ENCODE measurements at regions not wholly inside any gene's neighbourhood (a gene's known extent, or its start where the extent isn't known, plus 50 kb on each side); places are given as distances from the start of the nearest gene placed in this dataset.

GRCh38 chr5:143878430-143878829 lies 66.5 kb downstream of the HMHB1 start:
- no peak for DNase-seq (ENCODE audit: extremely low spot score, unreplicated experiment)
- Mint-ChIP-seq H3K27me3 (no peaks in the 10 kb centered on the region), H3K27ac (no peak overlapping the region), H3K36me3 (no peaks in the 10 kb centered on the region), H3K9me3 (no peaks in the 10 kb centered on the region), H3K4me3 (no peak overlapping the region), H3K4me1 (ENCODE audit: unreplicated experiment) (peaks cover 18% of the 10 kb centered on the region)
- no peak for TF ChIP-seq CTCF (conservative IDR thresholded peaks at IDR 0.05)

GRCh38 chr5:143879646-143880045 lies 67.7 kb downstream of the HMHB1 start:
- peaks cover 7% of the 10 kb centered on the region for H3K4me1 Mint-ChIP-seq (ENCODE audit: unreplicated experiment)
- H3K27me3 Mint-ChIP-seq = no peaks in the 10 kb centered on the region
- DNase-seq (ENCODE audit: extremely low spot score, unreplicated experiment) = no peak
- no peak overlapping the region for H3K27ac Mint-ChIP-seq
- no peak overlapping the region for H3K4me3 Mint-ChIP-seq
- H3K9me3 Mint-ChIP-seq = no peaks in the 10 kb centered on the region
- no peaks in the 10 kb centered on the region for H3K36me3 Mint-ChIP-seq
- TF ChIP-seq CTCF (conservative IDR thresholded peaks at IDR 0.05) = no peak

GRCh38 chr5:143880178-143880577 lies 68.2 kb downstream of the HMHB1 start:
- no peaks in the 10 kb centered on the region for H3K36me3 Mint-ChIP-seq
- no peak for DNase-seq (ENCODE audit: extremely low spot score, unreplicated experiment)
- peaks cover 4% of the 10 kb centered on the region for H3K4me1 Mint-ChIP-seq (ENCODE audit: unreplicated experiment)
- no peak for TF ChIP-seq CTCF (conservative IDR thresholded peaks at IDR 0.05)
- no peaks in the 10 kb centered on the region for H3K9me3 Mint-ChIP-seq
- no peaks in the 10 kb centered on the region for H3K27me3 Mint-ChIP-seq
- H3K4me3 Mint-ChIP-seq = no peak overlapping the region
- no peak overlapping the region for H3K27ac Mint-ChIP-seq

GRCh38 chr5:143882520-143882919 lies 70.6 kb downstream of the HMHB1 start:
- DNase-seq (ENCODE audit: extremely low spot score, unreplicated experiment) = no peak
- Mint-ChIP-seq H3K9me3 (no peaks in the 10 kb centered on the region), H3K27me3 (no peaks in the 10 kb centered on the region), H3K4me3 (no peak overlapping the region), H3K36me3 (no peaks in the 10 kb centered on the region), H3K4me1 (ENCODE audit: unreplicated experiment) (peaks cover 17% of the 10 kb centered on the region), H3K27ac (no peak overlapping the region)
- TF ChIP-seq CTCF (conservative IDR thresholded peaks at IDR 0.05) = no peak

GRCh38 chr5:143886096-143886495 lies 74.1 kb downstream of the HMHB1 start:
- H3K36me3 Mint-ChIP-seq = no peaks in the 10 kb centered on the region

More at GRCh38 chr5:143886096-143886495, 74.1 kb downstream of the HMHB1 start:
- H3K27me3 Mint-ChIP-seq = no peaks in the 10 kb centered on the region
- H3K9me3 Mint-ChIP-seq = no peaks in the 10 kb centered on the region
- TF ChIP-seq CTCF (conservative IDR thresholded peaks at IDR 0.05) = no peak
- no peak for DNase-seq (ENCODE audit: extremely low spot score, unreplicated experiment)
- H3K4me3 Mint-ChIP-seq = no peak overlapping the region
- peaks cover 37% of the 10 kb centered on the region for H3K4me1 Mint-ChIP-seq (ENCODE audit: unreplicated experiment)
- H3K27ac Mint-ChIP-seq = no peak overlapping the region

Data from type B pancreatic cell (in vitro differentiated cells).